Testis (tissue), 2 donors: ENCODE measurements at regions not wholly inside any gene's neighbourhood (a gene's known extent, or its start where the extent isn't known, plus 50 kb on each side); places are given as distances from the start of the nearest gene placed in this dataset.

Source experiments
- DNase-seq: peaks from one replicate; pipeline ENCODE4 v3.0.0-alpha.2; 2019
- H3K27ac ChIP-seq, 2 donors: fragments of 200-600 bp; sonication (generic); one replicate each; pipeline ENCODE4 v1.5.1; 2019
- H3K27me3 ChIP-seq: fragments of 200-600 bp; sonication (generic); one replicate; pipeline ENCODE4 v1.5.1; 2019
- H3K36me3 ChIP-seq: fragments of 200-600 bp; sonication (generic); one replicate; pipeline ENCODE4 v1.5.1; 2017; ENCODE audit warnings: low read depth; ENCODE audit errors: missing control alignments
- H3K4me1 ChIP-seq: fragments of 200-600 bp; sonication (generic); one replicate; pipeline ENCODE4 v1.5.1; 2019
- H3K4me3 ChIP-seq, 2 donors: fragments of 200-600 bp; sonication (generic); one replicate each; pipeline ENCODE4 v1.5.1; 2017 to 2019
- H3K9me3 ChIP-seq: fragments of 200-600 bp; sonication (generic); one replicate; pipeline ENCODE4 v1.5.1; 2017
- POLR2A ChIP-seq: fragments of 450-650 bp; IDR thresholded peaks from one replicate; pipeline ENCODE4 v1.6.1; 2017; ENCODE audit warnings: antibody characterized with exemption, mild to moderate bottlenecking, moderate library complexity
- WGBS, 2 donors: methylation state at CpG; one replicate each; pipeline ENCODE4 v1.1.5; 2018; 5-methylcytosine and 5-hydroxymethylcytosine counted together
- intact Hi-C: fragments of 100-400 bp; cut with DNase I; formaldehyde crosslinking; loops from one replicate; pipeline ENCODE4 v1.15.1; 2023; ENCODE audit warnings: low total_unique reads
- TF ChIP-seq, protein P1 (sequence below), 3 experiments: fragments of 450-650 bp in 2 of 3; fragments of 200-600 bp in 1 of 3; sonication (generic) in 1 of 3; IDR thresholded peaks; one replicate each; pipeline ENCODE4 v1.5.1; 2016 to 2019; ENCODE audit warnings: antibody characterized with exemption in 3 of 3, mild to moderate bottlenecking in 2 of 3, moderate library complexity in 1 of 3

DNA sequence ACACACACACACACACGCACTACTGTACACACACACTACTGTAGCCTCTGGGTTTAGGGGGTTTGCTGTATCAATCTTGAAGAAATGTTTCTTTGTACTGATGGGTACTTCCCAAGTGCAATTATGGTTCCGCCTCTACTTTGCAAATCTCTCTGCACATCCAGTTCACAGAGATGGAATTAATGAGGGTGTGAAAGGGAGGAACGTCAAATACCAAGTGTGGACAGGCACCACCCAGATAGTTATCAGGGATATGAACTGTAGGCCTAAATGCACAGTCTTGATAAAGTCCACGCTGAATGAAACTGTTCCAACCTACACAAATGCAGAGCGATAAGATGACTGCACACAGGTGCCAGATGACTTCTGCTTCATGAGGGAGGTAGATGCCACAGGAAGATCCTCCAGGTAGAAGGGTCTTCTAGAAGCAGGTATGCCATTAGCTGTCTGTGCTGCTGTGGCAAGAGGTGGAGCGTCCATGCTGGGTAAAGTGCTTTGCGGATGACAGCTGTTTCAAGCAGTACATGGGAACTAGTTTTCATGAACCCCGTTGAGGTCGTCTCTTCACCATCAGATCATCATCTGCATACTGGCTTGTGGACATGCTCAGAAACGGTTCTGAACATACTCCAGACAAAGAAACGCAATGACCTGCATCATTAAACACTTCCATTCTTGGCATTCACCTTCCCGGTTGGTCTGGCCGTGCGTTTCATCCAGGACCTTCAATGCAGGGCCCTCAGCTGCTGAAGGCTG is 314.3 kb upstream of the RTL1 start:
- Histone ChIP-seq H3K36me3 (no peaks in the 10 kb centered on the region), H3K4me3 (no peak overlapping the region), H3K4me1 (peaks cover 10% of the 10 kb centered on the region), H3K27ac (no peak overlapping the region), H3K9me3 (no peaks in the 10 kb centered on the region), H3K27me3 (no peaks in the 10 kb centered on the region)
- WGBS, 2 donors: 87 to 90% methylated on average over 14 of the region's 14 CpGs
- DNase-seq: no peak
- TF ChIP-seq POLR2A: no peak
- TF ChIP-seq, protein P1, sequence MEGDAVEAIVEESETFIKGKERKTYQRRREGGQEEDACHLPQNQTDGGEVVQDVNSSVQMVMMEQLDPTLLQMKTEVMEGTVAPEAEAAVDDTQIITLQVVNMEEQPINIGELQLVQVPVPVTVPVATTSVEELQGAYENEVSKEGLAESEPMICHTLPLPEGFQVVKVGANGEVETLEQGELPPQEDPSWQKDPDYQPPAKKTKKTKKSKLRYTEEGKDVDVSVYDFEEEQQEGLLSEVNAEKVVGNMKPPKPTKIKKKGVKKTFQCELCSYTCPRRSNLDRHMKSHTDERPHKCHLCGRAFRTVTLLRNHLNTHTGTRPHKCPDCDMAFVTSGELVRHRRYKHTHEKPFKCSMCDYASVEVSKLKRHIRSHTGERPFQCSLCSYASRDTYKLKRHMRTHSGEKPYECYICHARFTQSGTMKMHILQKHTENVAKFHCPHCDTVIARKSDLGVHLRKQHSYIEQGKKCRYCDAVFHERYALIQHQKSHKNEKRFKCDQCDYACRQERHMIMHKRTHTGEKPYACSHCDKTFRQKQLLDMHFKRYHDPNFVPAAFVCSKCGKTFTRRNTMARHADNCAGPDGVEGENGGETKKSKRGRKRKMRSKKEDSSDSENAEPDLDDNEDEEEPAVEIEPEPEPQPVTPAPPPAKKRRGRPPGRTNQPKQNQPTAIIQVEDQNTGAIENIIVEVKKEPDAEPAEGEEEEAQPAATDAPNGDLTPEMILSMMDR (IDR thresholded peaks at IDR 0.05): no peak
- intact Hi-C loops: no loop called here

DNA sequence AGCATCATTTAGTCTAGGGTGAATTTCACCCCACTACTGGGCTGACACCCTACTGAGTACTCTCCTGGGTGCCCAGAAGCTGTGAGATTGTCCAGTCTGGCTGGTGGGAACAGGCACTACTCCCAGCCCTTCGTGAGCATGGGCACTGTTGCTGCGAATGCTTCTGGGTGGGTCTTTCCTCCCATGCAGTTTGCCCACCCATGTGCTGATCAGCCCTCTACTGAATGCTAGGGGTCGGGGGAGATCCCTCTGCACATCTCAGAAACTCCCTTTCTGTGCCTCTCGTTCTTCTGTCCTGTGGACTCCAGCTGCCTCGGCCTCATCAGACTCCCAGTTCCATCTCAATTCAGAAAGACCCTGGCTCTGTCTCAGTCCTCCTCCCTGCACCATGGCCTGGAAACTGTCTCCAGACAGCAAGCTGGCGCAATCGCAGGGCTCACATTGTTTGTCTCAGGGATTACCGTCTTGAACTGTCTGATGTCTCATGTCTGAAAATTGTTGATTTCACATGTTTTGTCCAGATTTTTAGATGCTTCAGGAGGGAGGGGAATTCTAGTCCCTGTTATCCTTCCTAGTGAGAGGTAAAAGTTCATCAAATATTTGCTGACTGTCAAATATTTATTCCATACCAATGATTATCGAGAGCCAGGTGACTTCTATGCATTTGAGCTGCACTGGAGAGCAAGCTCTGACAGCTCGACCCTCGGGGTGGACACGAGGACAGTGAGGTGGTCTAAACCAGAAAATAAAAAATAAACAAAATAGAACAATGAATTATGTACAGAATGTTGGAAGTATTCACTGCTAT is 316.6 kb upstream of the RTL1 start:
- H3K4me3 ChIP-seq: no peak overlapping the region

GRCh38 chr14:101220921-101221510 is 317.5 kb upstream of the RTL1 start:
- WGBS, 2 donors: 87 to 88% methylated on average over 14 to 16 of the region's 16 CpGs
- intact Hi-C loops: no loop called here
- Histone ChIP-seq H3K27me3 (no peaks in the 10 kb centered on the region), H3K9me3 (no peaks in the 10 kb centered on the region), H3K4me3 (no peak overlapping the region), H3K4me1 (peaks cover 27% of the 10 kb centered on the region), H3K27ac (no peak overlapping the region), H3K36me3 (no peaks in the 10 kb centered on the region)
- TF ChIP-seq, protein P1 (IDR thresholded peaks at IDR 0.05): no peak
- no peak for TF ChIP-seq POLR2A
- no peak for DNase-seq

More for the DNA sequence above, 316.6 kb upstream of the RTL1 start:
- Histone ChIP-seq H3K27me3 (no peaks in the 10 kb centered on the region), H3K4me1 (peaks cover 20% of the 10 kb centered on the region), H3K27ac (no peak overlapping the region), H3K9me3 (no peaks in the 10 kb centered on the region), H3K36me3 (no peaks in the 10 kb centered on the region)
- TF ChIP-seq, protein P1 (IDR thresholded peaks at IDR 0.05): no peak
- no peak for TF ChIP-seq POLR2A
- intact Hi-C loops: no loop called here
- 90 to 94% methylated on average over 12 of the region's 12 CpGs for WGBS, 2 donors
- DNase-seq: no peak

- Histone ChIP-seq H3K27ac (no peak overlapping the region), H3K4me3 (no peak overlapping the region), H3K27me3 (no peaks in the 10 kb centered on the region), H3K9me3 (no peaks in the 10 kb centered on the region), H3K4me1 (peaks cover 26% of the 10 kb centered on the region), H3K36me3 (no peaks in the 10 kb centered on the region)
- 96 to 97% methylated on average over 5 to 10 of the region's 10 CpGs for WGBS, 2 donors
- TF ChIP-seq, protein P1 (IDR thresholded peaks at IDR 0.05): no peak
- no peak for TF ChIP-seq POLR2A
- intact Hi-C loops: no loop called here
- no peak for DNase-seq
Measured at GRCh38 chr14:101221549-101222160, 318.1 kb upstream of the RTL1 start.
